ENCODE measurements at regions not wholly inside any gene's neighbourhood (a gene's known extent, or its start where the extent isn't known, plus 50 kb on each side); places are given as distances from the start of the nearest gene placed in this dataset.

DNA sequence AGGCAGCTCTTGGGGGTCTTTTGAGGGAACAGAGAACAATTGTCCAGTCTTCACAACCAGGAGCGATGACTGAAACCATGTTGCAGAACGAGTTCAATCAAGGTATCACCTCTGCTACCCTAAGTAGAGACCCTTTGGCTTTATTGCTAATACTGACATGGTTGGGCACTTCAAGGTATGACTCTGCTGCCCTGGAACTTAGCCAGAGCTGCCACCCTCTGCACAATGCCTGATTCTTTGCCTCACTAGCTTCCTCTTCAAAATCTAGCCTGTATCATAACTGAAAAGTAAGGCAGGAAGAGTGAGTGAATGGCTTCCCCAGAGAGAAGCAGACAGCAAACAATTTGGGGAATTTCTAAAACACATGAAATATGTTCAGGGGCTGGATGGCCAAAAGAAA, 592.7 kb upstream of the NRSN1 start:
- no peaks in the 10 kb centered on the region for H3K9me2 ChIP-seq (replicated peaks; ENCODE audit: low read depth, low read length)
- H3K4me2 ChIP-seq (ENCODE audit: low read depth, low read length, poor library complexity, severe bottlenecking), result no peak overlapping the region
- H3K4me1 ChIP-seq (ENCODE audit: insufficient read depth, low read length, poor library complexity, severe bottlenecking), result no peaks in the 10 kb centered on the region
- no peaks in the 10 kb centered on the region for H3K27me3 ChIP-seq (ENCODE audit: insufficient read depth, low read length, poor library complexity, severe bottlenecking)
- H4K20me1 ChIP-seq (ENCODE audit: insufficient read depth, low read length, poor library complexity, severe bottlenecking), result no peaks in the 10 kb centered on the region
- H3K9me3 ChIP-seq (ENCODE audit: insufficient read depth, low read depth, low read length), result no peaks in the 10 kb centered on the region
- no peak overlapping the region for H2AFZ ChIP-seq (ENCODE audit: low read length)
- H3K36me3 ChIP-seq (ENCODE audit: insufficient read depth, low read length), result no peaks in the 10 kb centered on the region
- no peaks in the 10 kb centered on the region for H3K79me2 ChIP-seq (ENCODE audit: insufficient read depth, low read length)
- no peak overlapping the region for H3K4me3 ChIP-seq (ENCODE audit: low read length, poor library complexity, severe bottlenecking)
- H3F3A ChIP-seq (ENCODE audit: low read depth), result no peaks in the 10 kb centered on the region
- no peak overlapping the region for H3K9ac ChIP-seq (ENCODE audit: low read depth, low read length, poor library complexity, severe bottlenecking)
- TF ChIP-seq CTCF (conservative IDR thresholded peaks at IDR 0.05; ENCODE audit: low read length), result no peak
- TF ChIP-seq EZH2phosphoT487 (IDR thresholded peaks at IDR 0.05; ENCODE audit: borderline replicate concordance), result no peak

DNA sequence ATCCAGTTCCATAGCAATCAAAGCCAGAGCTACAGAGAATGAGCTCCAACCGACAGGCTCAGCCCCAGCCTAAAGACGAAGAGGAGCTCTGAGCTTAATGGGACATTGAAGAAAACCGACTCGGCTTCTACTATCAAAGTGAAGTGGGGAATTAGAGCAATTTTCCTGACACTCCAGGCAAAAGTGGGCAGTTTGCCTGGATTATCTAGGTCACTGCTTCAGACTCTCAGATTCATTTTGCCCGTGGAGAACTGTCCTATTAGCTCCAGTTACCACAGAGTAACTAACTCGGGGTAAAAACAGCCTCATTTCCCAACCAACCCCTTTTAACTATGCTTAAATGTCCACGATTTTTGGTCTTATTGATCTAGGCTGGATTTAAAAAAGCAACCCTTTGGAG, 592.1 kb upstream of the NRSN1 start:
- Histone ChIP-seq H2AFZ (ENCODE audit: low read length) (no peak overlapping the region), H3K4me3 (ENCODE audit: low read length, poor library complexity, severe bottlenecking) (no peak overlapping the region), H4K20me1 (ENCODE audit: insufficient read depth, low read length, poor library complexity, severe bottlenecking) (no peaks in the 10 kb centered on the region), H3K9me2 (replicated peaks; ENCODE audit: low read depth, low read length) (no peaks in the 10 kb centered on the region), H3K4me1 (ENCODE audit: insufficient read depth, low read length, poor library complexity, severe bottlenecking) (no peaks in the 10 kb centered on the region), H3F3A (ENCODE audit: low read depth) (no peaks in the 10 kb centered on the region), H3K36me3 (ENCODE audit: insufficient read depth, low read length) (no peaks in the 10 kb centered on the region), H3K79me2 (ENCODE audit: insufficient read depth, low read length) (no peaks in the 10 kb centered on the region), H3K9ac (ENCODE audit: low read depth, low read length, poor library complexity, severe bottlenecking) (no peak overlapping the region), H3K9me3 (ENCODE audit: insufficient read depth, low read depth, low read length) (no peaks in the 10 kb centered on the region), H3K27me3 (ENCODE audit: insufficient read depth, low read length, poor library complexity, severe bottlenecking) (no peaks in the 10 kb centered on the region), H3K4me2 (ENCODE audit: low read depth, low read length, poor library complexity, severe bottlenecking) (no peak overlapping the region)
- no peak for TF ChIP-seq EZH2phosphoT487 (IDR thresholded peaks at IDR 0.05; ENCODE audit: borderline replicate concordance)
- no peak for TF ChIP-seq CTCF (conservative IDR thresholded peaks at IDR 0.05; ENCODE audit: low read length)

- Histone ChIP-seq H4K20me1 (ENCODE audit: insufficient read depth, low read length, poor library complexity, severe bottlenecking) (no peaks in the 10 kb centered on the region), H3K9ac (ENCODE audit: low read depth, low read length, poor library complexity, severe bottlenecking) (no peak overlapping the region), H2AFZ (ENCODE audit: low read length) (no peak overlapping the region), H3K4me3 (ENCODE audit: low read length, poor library complexity, severe bottlenecking) (no peak overlapping the region), H3K79me2 (ENCODE audit: insufficient read depth, low read length) (no peaks in the 10 kb centered on the region), H3K36me3 (ENCODE audit: insufficient read depth, low read length) (no peaks in the 10 kb centered on the region), H3K4me1 (ENCODE audit: insufficient read depth, low read length, poor library complexity, severe bottlenecking) (no peaks in the 10 kb centered on the region), H3K27me3 (ENCODE audit: insufficient read depth, low read length, poor library complexity, severe bottlenecking) (no peaks in the 10 kb centered on the region), H3K9me2 (replicated peaks; ENCODE audit: low read depth, low read length) (no peaks in the 10 kb centered on the region), H3K4me2 (ENCODE audit: low read depth, low read length, poor library complexity, severe bottlenecking) (no peak overlapping the region), H3K9me3 (ENCODE audit: insufficient read depth, low read depth, low read length) (no peaks in the 10 kb centered on the region), H3F3A (ENCODE audit: low read depth) (no peaks in the 10 kb centered on the region)
- no peak for TF ChIP-seq CTCF (conservative IDR thresholded peaks at IDR 0.05; ENCODE audit: low read length)
- TF ChIP-seq EZH2phosphoT487 (IDR thresholded peaks at IDR 0.05; ENCODE audit: borderline replicate concordance), result no peak
Observed at GRCh38 chr6:23534351-23534750, 591.7 kb upstream of the NRSN1 start.

Measured in Loucy (cell line).